ENCODE measurements at regions not wholly inside any gene's neighbourhood (a gene's known extent, or its start where the extent isn't known, plus 50 kb on each side); places are given as distances from the start of the nearest gene placed in this dataset.
A peak's percentile ranks its signal among the peaks of the same experiment; 100 is the strongest.
"Not testable (repeated sequence)": the region's sequence is repeated elsewhere in the genome, so short reads cannot be mapped to it uniquely, and the experiment has no call there.

- H3K4me1 Mint-ChIP-seq, result peaks cover 6% of the 10 kb centered on the region
- no peak overlapping the region for H3K27ac Mint-ChIP-seq
- no peaks in the 10 kb centered on the region for H3K36me3 Mint-ChIP-seq
- H3K9me3 Mint-ChIP-seq, result no peaks in the 10 kb centered on the region
- peaks cover 8% of the 10 kb centered on the region for H3K27me3 Mint-ChIP-seq
- ATAC-seq, result no peak
- no peak overlapping the region for H3K4me3 Mint-ChIP-seq
These were observed 77.0 kb upstream of the GBE1 start for GRCh38 chr3:81838457-81838856.

DNA sequence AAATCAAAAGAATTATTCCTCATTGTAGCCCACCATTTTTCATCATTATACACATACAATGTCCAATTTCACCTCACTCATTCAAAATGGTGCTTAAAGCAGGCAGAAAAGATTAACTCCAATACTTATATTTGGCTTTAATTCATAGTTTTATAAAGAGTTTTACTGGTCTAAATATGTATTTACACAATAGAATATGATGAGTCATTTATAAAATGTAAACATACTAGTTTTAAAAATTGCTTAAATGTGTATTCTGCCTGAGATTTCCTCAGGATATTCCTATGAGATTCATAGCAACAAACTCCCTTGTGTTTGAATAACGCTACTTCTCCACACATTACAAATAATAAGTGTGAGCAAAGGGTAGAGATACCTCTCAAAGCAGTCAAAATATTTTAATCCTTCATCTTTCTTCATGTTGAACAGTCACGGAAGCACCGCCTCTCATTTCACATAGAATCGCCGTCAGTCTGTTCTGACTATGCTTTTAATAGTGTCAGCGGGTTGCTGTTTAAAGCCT, 75.7 kb upstream of the GBE1 start:
- Mint-ChIP-seq H3K9me3 (no peaks in the 10 kb centered on the region), H3K27ac (no peak overlapping the region), H3K4me3 (no peak overlapping the region), H3K4me1 (peaks cover 6% of the 10 kb centered on the region), H3K36me3 (no peaks in the 10 kb centered on the region), H3K27me3 (peaks cover 8% of the 10 kb centered on the region)
- ATAC-seq, result no peak

GRCh38 chr3:81829937-81830336, 68.5 kb upstream of the GBE1 start:
- no peaks in the 10 kb centered on the region for H3K9me3 Mint-ChIP-seq
- H3K27ac Mint-ChIP-seq, result no peak overlapping the region
- no peaks in the 10 kb centered on the region for H3K4me1 Mint-ChIP-seq
- no peaks in the 10 kb centered on the region for H3K36me3 Mint-ChIP-seq
- no peaks in the 10 kb centered on the region for H3K27me3 Mint-ChIP-seq
- H3K4me3 Mint-ChIP-seq, result no peak overlapping the region
- no peak for ATAC-seq

DNA sequence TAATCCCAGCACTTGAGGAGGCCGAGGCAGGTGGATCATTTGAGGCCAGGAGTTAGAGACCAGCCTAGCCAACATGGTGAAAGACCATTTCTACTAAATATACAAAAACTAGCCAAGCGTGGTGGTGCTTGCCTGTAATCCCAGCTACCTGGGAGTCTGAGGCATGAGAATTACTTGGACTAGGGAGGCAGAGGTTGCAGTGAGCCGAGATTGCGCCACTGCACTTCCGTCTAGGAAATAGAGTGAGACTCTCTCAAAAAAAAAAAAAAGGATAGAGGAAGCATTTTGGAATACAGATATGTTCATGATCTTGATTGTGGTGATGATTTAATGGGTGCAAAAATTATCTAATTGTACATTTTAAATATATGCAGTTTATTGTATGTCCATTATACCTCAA, 67.8 kb upstream of the GBE1 start:
- not testable (repeated sequence) for H3K4me1 Mint-ChIP-seq, ATAC-seq, H3K36me3 Mint-ChIP-seq, H3K27me3 Mint-ChIP-seq, H3K27ac Mint-ChIP-seq, H3K4me3 Mint-ChIP-seq, H3K9me3 Mint-ChIP-seq

- Mint-ChIP-seq H3K4me1 (peaks cover 7% of the 10 kb centered on the region), H3K4me3 (no peak overlapping the region), H3K27ac (no peak overlapping the region), H3K9me3 (peaks cover 10% of the 10 kb centered on the region), H3K27me3 (no peaks in the 10 kb centered on the region), H3K36me3 (no peaks in the 10 kb centered on the region)
- ATAC-seq, result peak; percentile 83
These were observed 62.5 kb upstream of the GBE1 start for GRCh38 chr3:81823882-81824395.

DNA sequence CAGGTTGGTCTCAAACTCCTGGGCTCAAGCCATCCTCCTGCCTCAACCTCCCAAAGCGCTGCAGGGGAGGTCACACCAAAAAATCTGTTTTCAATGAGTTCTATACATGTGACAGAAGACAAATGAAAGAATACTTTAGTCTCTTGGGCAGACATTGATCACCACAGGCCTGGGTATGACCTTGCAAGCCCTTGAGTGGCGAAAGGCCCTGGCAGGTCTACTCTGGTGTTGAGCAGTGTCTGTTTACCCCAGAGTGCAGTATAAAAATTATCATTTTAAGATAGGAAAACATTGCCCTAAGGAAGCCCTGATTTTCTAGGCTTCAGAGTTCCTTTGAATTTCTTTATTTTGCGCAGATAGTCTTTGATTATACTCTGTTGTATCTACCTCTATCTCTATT, 61.6 kb upstream of the GBE1 start:
- no peak for ATAC-seq
- H3K9me3 Mint-ChIP-seq, result peaks cover 12% of the 10 kb centered on the region
- no peaks in the 10 kb centered on the region for H3K36me3 Mint-ChIP-seq
- no peak overlapping the region for H3K27ac Mint-ChIP-seq
- no peak overlapping the region for H3K4me3 Mint-ChIP-seq
- H3K27me3 Mint-ChIP-seq, result no peaks in the 10 kb centered on the region
- H3K4me1 Mint-ChIP-seq, result peaks cover 7% of the 10 kb centered on the region

DNA sequence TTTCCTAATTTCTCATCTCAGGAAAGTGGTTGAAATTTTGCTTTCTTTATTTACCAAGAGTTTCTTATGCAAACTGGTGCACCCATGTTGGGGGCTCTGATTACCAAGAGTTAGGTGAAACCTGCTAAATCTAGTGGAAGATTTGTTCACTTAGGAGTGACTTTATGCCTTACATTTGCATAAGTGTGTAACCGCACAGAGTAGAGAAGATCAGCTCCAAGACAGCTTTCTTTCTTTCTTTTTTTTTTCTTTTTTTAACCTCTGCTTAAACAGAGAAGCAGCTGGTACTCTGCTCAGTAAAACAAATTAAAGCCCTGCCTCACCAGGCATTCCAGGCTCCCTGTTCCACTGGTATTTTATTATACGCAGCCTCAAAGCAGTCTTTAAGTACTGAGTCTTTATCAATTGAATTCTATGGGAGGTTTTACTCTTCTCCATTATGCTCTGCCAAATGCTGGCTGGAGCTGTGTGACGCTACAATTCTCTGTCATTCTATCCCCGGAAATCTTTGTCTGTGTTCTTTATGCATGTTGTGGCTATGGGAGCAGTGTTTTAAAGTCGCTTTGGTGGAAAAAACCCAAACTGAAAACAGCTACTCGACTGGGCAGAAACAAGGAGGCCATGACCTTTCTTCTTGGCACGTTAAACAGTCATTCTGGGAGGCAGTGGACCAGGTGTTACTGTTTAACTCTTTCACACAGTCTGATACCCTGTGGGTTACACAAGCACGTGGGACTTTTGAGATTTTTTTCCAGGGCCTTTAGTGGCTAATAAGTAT, 55.2 kb upstream of the GBE1 start:
- Mint-ChIP-seq H3K27me3 (no peaks in the 10 kb centered on the region), H3K4me1 (peaks cover 15% of the 10 kb centered on the region), H3K36me3 (no peaks in the 10 kb centered on the region), H3K27ac (peak overlapping the region; percentile 78), H3K9me3 (peaks cover 12% of the 10 kb centered on the region), H3K4me3 (peak overlapping the region; percentile 3)
- peak; percentile 92 for ATAC-seq

GRCh38 chr3:81812098-81812497, 50.7 kb upstream of the GBE1 start:
- not testable (repeated sequence) for ATAC-seq, H3K27ac Mint-ChIP-seq, H3K4me1 Mint-ChIP-seq, H3K4me3 Mint-ChIP-seq, H3K36me3 Mint-ChIP-seq, H3K27me3 Mint-ChIP-seq, H3K9me3 Mint-ChIP-seq

All from stimulated activated memory B cell treated with anti-CD40 and anti-IgM and Interleukin-4, amounts not matched to agents 10 μg/mL and 1 μg/mL and 100 μg/mL, for 72 hours (primary cell).